ENCODE measurements at regions not wholly inside any gene's neighbourhood (a gene's known extent, or its start where the extent isn't known, plus 50 kb on each side); places are given as distances from the start of the nearest gene placed in this dataset.

DNA sequence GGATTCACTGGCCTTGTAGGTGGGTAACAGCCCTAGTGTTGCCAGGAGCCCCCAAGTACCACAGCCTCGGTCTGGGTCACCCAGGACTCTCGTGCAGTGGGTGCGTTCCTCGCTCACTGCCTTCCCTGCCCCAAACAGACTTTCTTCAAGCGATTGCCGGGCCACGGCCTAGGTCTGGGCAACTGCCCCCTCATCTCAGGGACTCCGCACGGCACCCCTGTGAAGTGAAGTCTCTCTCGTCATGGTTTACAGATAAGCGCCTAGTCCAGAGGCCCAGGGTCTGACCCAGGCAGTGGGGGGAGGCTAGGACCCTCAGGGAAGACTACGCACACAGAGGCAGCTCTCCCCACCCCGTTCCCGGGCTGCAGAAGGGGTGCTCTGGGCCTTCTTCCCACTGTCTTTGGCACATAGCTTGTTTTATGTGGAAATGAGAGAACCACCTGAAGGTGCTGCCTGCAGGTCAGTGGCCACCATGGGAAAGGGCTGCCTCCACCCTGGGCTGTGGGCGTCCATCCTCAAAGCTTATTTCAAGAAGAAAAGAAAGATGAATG, 220.8 kb downstream of the ERMARD start:
- Histone ChIP-seq H3K4me1 (ENCODE audit: insufficient read depth, low read length) (no peaks in the 10 kb centered on the region), H3K27me3 (ENCODE audit: insufficient read depth, low read length) (no peaks in the 10 kb centered on the region), H3K4me3 (ENCODE audit: low read length) (no peak overlapping the region), H3K36me3 (ENCODE audit: insufficient read depth, low read depth, low read length) (no peaks in the 10 kb centered on the region), H3K9ac (ENCODE audit: low read depth, low read length) (no peak overlapping the region), H3K27ac (ENCODE audit: low read length) (no peak overlapping the region), H3K9me3 (ENCODE audit: insufficient read depth, low read depth, low read length) (no peaks in the 10 kb centered on the region)

DNA sequence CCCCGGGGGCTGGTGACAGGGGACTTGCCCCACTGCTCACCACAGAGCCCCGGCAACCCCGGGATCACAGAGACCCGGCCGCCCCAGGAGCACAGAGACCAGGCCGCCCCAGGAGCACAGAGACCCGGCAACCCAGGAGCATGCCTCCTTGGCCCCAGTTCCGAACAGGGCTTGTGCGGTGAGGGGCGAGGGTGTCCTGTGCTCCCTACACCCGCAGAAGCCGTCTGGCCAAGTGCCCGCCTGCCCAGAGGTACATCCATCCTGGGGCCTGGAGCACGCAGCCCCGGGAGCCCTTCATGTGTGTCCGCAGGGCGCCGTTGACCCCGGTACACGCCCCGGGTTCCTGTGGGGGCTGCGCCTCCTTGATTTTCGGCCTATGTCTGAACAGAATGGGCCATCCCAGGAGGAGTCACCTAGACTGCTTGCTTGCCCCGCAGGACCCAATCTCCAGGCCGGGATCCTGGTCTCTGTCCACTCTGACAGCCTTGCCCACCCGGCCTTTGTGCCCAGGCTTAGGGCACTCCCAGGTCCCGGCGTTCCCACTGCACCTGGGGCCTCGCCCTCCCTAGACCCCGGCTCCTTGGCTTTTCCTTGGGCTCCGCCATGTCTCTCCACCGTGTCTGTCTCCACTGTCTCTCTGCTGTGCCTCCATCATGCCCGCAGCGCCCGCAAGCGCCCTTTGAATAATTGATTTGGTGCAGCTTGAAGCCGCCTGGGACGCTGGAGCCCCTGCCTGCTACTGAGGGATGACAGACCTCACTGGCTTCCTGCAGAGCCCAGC, 219.8 kb downstream of the ERMARD start:
- Histone ChIP-seq H3K27ac (ENCODE audit: low read length) (no peak overlapping the region), H3K27me3 (ENCODE audit: insufficient read depth, low read length) (no peaks in the 10 kb centered on the region), H3K4me3 (ENCODE audit: low read length) (no peak overlapping the region), H3K36me3 (ENCODE audit: insufficient read depth, low read depth, low read length) (no peaks in the 10 kb centered on the region), H3K9ac (ENCODE audit: low read depth, low read length) (no peak overlapping the region), H3K9me3 (ENCODE audit: insufficient read depth, low read depth, low read length) (no peaks in the 10 kb centered on the region), H3K4me1 (ENCODE audit: insufficient read depth, low read length) (no peaks in the 10 kb centered on the region)

DNA sequence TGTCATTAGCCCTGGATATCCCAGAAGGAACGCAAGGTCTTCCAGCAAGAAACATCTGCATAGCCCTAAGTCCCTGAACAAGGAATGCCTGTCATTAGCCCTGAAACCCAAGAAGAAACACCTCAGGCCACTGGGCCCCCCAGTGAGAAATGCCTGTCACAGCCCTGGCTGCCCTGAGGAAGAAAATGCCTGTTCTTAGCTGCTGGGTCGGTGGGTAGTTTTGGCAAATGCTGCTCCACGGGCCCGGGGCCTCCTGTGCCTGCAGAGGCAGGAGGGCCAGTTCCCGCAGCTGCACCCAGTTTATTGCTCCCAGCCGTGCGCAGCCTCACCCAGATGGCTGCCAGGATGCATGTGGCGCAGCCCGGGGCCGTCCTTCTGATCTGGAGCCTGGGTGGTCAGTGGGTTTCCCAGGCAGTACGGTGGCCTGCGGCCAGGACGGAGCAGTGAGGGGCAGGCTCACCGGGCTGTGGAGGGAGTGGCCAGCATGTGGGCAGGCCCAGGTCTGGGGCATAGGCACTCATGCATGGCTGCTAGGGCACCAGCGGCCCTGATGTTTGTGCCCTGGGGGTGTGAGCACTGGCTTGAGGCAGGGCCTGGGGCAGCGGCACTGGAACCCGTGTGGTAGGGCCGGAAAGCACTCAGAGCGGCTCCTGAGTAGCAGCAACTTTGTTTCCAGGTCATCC, 219.0 kb downstream of the ERMARD start:
- Histone ChIP-seq H3K4me3 (ENCODE audit: low read length) (no peak overlapping the region), H3K27me3 (ENCODE audit: insufficient read depth, low read length) (no peaks in the 10 kb centered on the region), H3K9me3 (ENCODE audit: insufficient read depth, low read depth, low read length) (no peaks in the 10 kb centered on the region), H3K27ac (ENCODE audit: low read length) (no peak overlapping the region), H3K9ac (ENCODE audit: low read depth, low read length) (no peak overlapping the region), H3K36me3 (ENCODE audit: insufficient read depth, low read depth, low read length) (no peaks in the 10 kb centered on the region), H3K4me1 (ENCODE audit: insufficient read depth, low read length) (no peaks in the 10 kb centered on the region)

DNA sequence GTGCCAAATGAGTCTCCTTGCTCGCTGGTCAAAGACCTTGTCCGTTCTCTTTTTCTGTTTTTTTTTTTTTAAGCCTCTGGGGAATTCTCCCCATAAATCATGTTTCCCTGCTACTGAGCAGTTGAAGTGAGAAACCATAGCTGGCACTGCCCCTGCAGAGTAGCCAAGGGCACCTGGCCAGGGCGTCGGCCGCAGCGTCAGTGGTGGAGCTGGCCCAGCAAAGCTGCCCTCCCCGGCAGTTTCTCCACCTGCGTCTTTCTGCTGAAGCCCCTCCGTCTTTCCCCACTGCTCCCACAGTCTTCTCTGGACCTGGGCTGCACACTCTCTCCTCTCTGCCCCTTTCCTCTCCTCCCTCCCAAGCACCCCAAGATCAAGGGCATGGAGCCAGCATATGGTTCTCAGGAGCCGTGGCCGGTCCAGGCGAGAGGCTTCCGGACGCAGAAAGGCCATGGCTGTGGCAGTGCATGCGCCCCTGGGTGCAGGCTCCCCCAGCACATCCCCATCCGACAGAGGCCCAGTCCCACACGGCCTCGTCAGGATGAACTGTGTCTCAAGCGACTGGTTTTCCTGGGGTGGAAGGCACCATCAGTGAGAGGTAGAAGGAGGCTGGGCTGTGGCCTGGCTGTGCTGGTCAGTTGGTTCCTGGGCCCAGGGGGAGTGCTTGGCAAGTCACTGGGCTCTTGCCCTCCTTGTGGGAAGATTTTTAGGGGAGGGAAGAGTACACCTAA, 218.1 kb downstream of the ERMARD start:
- H3K4me3 ChIP-seq (ENCODE audit: low read length): no peak overlapping the region
- no peaks in the 10 kb centered on the region for H3K9me3 ChIP-seq (ENCODE audit: insufficient read depth, low read depth, low read length)
- no peaks in the 10 kb centered on the region for H3K27me3 ChIP-seq (ENCODE audit: insufficient read depth, low read length)
- no peaks in the 10 kb centered on the region for H3K36me3 ChIP-seq (ENCODE audit: insufficient read depth, low read depth, low read length)
- H3K9ac ChIP-seq (ENCODE audit: low read depth, low read length): no peak overlapping the region
- no peak overlapping the region for H3K27ac ChIP-seq (ENCODE audit: low read length)
- no peaks in the 10 kb centered on the region for H3K4me1 ChIP-seq (ENCODE audit: insufficient read depth, low read length)

DNA sequence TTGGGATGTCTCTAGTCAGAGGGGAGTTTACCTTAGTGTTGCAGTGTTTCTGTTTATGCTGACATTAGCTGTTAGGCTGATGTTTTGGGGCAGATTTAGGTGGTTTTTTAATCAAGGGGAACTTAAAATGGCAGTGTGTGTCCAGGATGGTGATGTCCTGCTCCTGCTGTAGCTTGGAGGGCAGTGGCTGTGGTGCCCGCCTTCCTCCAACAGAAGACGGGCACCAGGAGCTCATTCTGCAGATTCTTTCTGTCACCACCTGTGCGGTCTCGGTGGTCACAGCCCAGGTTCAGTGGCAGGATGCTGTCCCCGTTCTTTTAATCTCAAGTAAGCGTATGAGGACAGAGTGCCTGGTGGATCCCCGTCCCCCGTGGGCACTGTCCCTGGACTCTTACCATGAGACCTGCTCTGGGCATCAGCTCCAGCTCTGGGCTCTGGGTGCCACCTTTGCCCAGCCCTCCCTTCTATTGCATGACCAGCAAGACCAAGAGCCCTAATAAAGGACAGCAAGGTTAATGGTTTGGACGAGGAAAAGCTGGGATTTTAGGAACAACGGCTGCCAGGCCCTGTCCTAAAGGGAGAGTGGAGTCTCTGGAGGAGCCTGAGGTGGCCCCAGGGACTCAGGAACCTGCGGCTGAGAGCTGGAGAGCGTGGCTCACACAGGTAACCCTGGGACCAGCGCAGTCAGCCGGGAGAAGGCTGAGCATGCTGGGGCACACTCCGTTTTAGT, 217.3 kb downstream of the ERMARD start:
- Histone ChIP-seq H3K36me3 (ENCODE audit: insufficient read depth, low read depth, low read length) (no peaks in the 10 kb centered on the region), H3K9ac (ENCODE audit: low read depth, low read length) (no peak overlapping the region)

DNA sequence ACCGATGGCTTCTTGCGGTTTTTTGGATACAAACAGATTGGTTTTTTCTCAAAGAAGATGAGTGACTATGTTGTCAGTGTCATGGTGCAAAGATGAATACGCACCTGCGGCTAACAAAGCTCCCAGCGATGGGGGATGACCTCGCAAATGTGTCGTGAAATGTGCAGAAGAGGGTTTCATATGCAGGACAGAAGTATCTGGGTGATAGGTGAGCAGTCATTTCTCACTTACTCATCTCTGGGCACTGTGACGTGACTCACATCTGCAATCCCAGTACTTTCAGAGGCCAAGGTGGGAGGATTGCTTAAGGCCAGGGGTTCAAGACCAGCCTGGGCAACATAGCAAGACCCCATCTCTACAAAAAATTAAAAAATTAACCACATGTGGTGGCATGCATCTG, 216.3 kb downstream of the ERMARD start:
- Histone ChIP-seq H3K4me1 (ENCODE audit: insufficient read depth, low read length) (no peaks in the 10 kb centered on the region), H3K9me3 (ENCODE audit: insufficient read depth, low read depth, low read length) (no peaks in the 10 kb centered on the region), H3K27ac (ENCODE audit: low read length) (no peak overlapping the region), H3K36me3 (ENCODE audit: insufficient read depth, low read depth, low read length) (no peaks in the 10 kb centered on the region), H3K27me3 (ENCODE audit: insufficient read depth, low read length) (peaks cover 9% of the 10 kb centered on the region), H3K9ac (ENCODE audit: low read depth, low read length) (no peak overlapping the region), H3K4me3 (ENCODE audit: low read length) (no peak overlapping the region)

More for the DNA sequence above, 217.3 kb downstream of the ERMARD start:
- H3K4me3 ChIP-seq (ENCODE audit: low read length): no peak overlapping the region
- H3K4me1 ChIP-seq (ENCODE audit: insufficient read depth, low read length): no peaks in the 10 kb centered on the region
- H3K9me3 ChIP-seq (ENCODE audit: insufficient read depth, low read depth, low read length): no peaks in the 10 kb centered on the region
- no peak overlapping the region for H3K27ac ChIP-seq (ENCODE audit: low read length)
- H3K27me3 ChIP-seq (ENCODE audit: insufficient read depth, low read length): no peaks in the 10 kb centered on the region

DNA sequence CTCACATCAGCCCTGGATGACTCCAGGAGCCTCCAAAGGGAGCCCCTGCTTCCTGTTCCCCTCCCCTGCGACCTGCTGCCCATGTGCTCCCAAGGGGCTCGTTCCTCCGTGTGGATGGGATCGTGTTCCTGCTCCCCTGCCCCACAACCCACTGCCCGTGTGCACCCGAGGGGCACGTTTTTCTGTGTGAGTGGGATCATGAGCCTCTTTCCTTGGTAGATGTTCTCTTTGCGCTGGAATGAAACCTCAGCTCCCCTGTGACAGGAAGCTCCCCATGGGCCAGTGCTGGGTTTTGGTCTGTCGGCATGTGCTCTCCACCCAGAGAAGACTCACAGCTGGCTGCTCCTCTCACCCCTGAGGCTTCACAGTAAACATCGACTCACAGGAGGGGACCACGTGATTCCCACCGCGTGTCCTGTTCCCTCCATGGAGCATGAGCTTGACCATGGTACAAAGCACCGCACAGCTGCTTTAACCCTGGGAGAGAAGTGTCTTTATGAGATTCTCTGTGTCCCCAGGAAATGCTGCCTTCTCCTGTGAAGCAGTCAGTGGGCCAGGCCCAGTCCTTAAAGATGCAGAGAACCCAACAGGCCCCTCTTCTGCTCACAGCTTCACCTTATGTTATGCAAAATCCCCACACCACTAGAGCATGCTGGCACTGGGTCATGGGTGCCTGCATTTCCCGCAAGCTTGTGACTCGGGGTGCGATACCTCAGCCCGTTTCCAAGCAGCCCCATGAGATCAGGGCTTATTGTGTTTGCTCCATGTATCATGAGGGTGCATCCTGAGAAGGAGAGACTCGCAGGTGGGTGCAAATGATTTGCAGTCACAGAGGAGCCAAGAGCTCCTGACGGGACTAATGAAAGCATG, 215.1 kb downstream of the ERMARD start:
- H3K27ac ChIP-seq (ENCODE audit: low read length): no peak overlapping the region
- H3K27me3 ChIP-seq (ENCODE audit: insufficient read depth, low read length): peaks cover 17% of the 10 kb centered on the region
- H3K9ac ChIP-seq (ENCODE audit: low read depth, low read length): no peak overlapping the region
- no peak overlapping the region for H3K4me3 ChIP-seq (ENCODE audit: low read length)
- no peaks in the 10 kb centered on the region for H3K9me3 ChIP-seq (ENCODE audit: insufficient read depth, low read depth, low read length)
- no peaks in the 10 kb centered on the region; the same call in 1 of the 2 replicates for H3K4me1 ChIP-seq (ENCODE audit: insufficient read depth, low read length)
- H3K36me3 ChIP-seq (ENCODE audit: insufficient read depth, low read depth, low read length): no peaks in the 10 kb centered on the region

DNA sequence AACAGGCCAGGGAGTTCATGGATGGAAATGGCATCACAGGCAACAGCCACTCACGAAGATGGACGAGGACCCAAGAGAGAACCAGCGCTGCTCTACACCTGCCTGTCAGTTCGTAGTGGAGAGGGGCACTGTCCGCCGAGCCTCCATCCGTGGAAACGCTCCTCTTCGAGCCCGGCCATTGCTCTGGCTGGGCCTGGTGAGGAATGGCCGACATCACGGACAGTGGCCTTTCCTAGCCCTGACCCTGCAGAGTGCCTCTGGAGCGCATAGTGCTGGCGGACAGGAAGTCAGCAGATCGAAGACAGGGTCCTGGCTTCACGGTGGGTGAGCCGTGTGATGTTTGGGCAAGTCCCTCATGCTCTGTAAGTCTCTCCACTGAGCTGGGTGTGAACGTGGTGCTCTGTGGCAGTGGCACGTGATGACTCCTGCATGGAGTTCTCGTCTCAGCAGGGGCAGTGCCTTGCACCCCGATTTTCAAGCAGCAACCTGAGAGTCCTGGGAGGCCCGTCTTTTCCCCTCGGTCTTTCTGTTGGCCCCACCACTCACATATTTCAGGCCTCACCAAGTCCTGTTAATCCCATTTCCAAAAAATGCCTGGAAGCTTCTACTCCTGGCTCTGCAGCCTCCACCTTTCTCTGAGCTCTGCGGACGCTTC, 214.4 kb downstream of the ERMARD start:
- Histone ChIP-seq H3K27me3 (ENCODE audit: insufficient read depth, low read length) (peaks cover 23% of the 10 kb centered on the region), H3K36me3 (ENCODE audit: insufficient read depth, low read depth, low read length) (no peaks in the 10 kb centered on the region), H3K4me1 (ENCODE audit: insufficient read depth, low read length) (no peaks in the 10 kb centered on the region; the same call in 1 of the 2 replicates), H3K9ac (ENCODE audit: low read depth, low read length) (no peak overlapping the region), H3K9me3 (ENCODE audit: insufficient read depth, low read depth, low read length) (no peaks in the 10 kb centered on the region), H3K4me3 (ENCODE audit: low read length) (no peak overlapping the region), H3K27ac (ENCODE audit: low read length) (no peak overlapping the region)

DNA sequence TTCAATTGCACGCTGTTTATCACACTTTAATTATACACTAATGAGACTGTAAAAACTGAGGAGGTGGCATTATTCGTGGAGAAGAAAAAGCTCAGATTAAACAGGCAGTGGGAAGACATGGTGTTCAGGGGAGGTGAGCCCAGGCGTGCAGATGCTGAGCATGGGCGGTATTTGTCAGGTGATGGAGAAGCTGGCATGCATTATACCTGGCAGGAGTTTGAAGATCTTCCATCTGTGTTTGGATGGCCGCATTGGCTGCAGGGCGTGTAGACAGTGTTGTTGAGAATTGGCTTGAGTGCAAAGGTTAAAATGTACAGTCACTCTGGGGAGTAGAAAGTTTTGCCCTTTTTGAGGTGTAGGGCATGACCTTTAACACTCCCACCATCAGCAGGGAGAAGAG, 213.8 kb downstream of the ERMARD start:
- H3K4me3 ChIP-seq (ENCODE audit: low read length): no peak overlapping the region
- no peak overlapping the region for H3K9ac ChIP-seq (ENCODE audit: low read depth, low read length)
- H3K27ac ChIP-seq (ENCODE audit: low read length): no peak overlapping the region
- H3K27me3 ChIP-seq (ENCODE audit: insufficient read depth, low read length): peaks cover 23% of the 10 kb centered on the region
- no peaks in the 10 kb centered on the region for H3K36me3 ChIP-seq (ENCODE audit: insufficient read depth, low read depth, low read length)
- H3K9me3 ChIP-seq (ENCODE audit: insufficient read depth, low read depth, low read length): no peaks in the 10 kb centered on the region
- H3K4me1 ChIP-seq (ENCODE audit: insufficient read depth, low read length): no peaks in the 10 kb centered on the region; the same call in 1 of the 2 replicates

DNA sequence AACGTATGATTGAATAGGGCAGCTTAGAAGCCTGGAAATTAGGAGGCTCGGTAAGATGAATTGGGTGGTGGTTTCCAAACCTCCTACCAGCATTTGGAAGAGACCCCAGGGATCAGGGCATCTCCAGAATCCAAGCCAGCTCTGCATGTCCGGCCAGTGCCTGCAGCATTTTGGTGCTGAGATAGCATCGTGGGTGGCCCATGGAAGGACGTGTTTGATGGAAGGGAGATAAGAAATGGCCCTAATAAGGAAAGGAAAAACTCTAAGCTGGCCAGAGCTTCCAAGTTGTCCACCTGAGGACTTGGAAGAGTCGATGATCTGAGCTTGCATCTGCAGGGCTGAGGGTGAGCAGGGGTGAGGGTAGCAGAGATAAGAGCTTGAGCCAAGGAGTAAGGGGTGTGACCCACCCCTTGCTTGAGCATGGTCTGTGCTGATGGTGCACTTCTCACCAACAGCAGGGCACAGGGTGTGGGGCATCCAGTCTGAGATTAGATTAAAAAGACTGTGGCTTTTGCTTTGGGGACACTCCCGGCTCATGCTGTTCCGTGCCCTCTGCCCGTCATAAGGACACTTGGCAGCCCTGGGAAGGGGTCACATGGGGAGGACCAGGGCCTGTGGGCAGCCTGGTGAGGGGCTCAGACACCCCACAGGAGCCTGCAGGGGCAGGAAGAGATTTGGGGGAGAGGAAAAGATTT, 213.2 kb downstream of the ERMARD start:
- Histone ChIP-seq H3K27ac (ENCODE audit: low read length) (no peak overlapping the region), H3K36me3 (ENCODE audit: insufficient read depth, low read depth, low read length) (no peaks in the 10 kb centered on the region), H3K9me3 (ENCODE audit: insufficient read depth, low read depth, low read length) (no peaks in the 10 kb centered on the region), H3K4me3 (ENCODE audit: low read length) (no peak overlapping the region), H3K4me1 (ENCODE audit: insufficient read depth, low read length) (no peaks in the 10 kb centered on the region; the same call in 1 of the 2 replicates), H3K27me3 (ENCODE audit: insufficient read depth, low read length) (peaks cover 23% of the 10 kb centered on the region), H3K9ac (ENCODE audit: low read depth, low read length) (no peak overlapping the region)

Data from iPS-20b (cell line).